ENCODE measurements at regions not wholly inside any gene's neighbourhood (a gene's known extent, or its start where the extent isn't known, plus 50 kb on each side); places are given as distances from the start of the nearest gene placed in this dataset.

GRCh38 chr3:124117486-124117885 lies 125.6 kb upstream of the ROPN1 start:
- no peak overlapping the region for H3K4me3 ChIP-seq (ENCODE audit: control insufficient read depth, low read depth, low read length)
- TF ChIP-seq CTCF (IDR thresholded peaks at IDR 0.05; ENCODE audit: control insufficient read depth, insufficient read depth, low read depth, low read length, missing control alignments) = no peak
- DNase-seq (ENCODE audit: low read depth) = peak; percentile 31

DNA sequence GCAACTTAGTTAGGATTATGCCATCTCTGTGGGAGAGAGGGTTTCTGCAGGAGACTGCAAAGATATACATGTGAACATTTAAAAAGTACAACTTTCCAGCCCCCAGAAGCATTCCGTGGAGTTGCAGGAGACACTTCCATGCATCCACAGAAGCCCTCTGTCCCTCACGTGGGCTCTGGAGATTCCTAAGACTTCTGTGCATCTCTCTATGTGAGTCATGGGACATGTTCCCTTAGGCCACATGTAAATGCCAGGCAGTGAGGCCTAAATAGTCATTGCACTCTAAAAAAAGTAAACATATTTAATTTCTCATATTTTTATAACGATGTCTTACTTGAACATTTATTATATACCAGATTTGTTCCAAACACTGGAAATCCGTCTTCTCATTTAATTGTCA lies 126.5 kb upstream of the ROPN1 start:
- H3K4me3 ChIP-seq (ENCODE audit: control insufficient read depth, low read depth, low read length) = no peak overlapping the region
- DNase-seq (ENCODE audit: low read depth) = no peak
- no peak for TF ChIP-seq CTCF (IDR thresholded peaks at IDR 0.05; ENCODE audit: control insufficient read depth, insufficient read depth, low read depth, low read length, missing control alignments)

GRCh38 chr3:124119056-124119716 lies 127.3 kb upstream of the ROPN1 start:
- TF ChIP-seq CTCF (IDR thresholded peaks at IDR 0.05; ENCODE audit: control insufficient read depth, insufficient read depth, low read depth, low read length, missing control alignments) = no peak
- no peak overlapping the region for H3K4me3 ChIP-seq (ENCODE audit: control insufficient read depth, low read depth, low read length)
- peak; percentile 55 for DNase-seq (ENCODE audit: low read depth)

DNA sequence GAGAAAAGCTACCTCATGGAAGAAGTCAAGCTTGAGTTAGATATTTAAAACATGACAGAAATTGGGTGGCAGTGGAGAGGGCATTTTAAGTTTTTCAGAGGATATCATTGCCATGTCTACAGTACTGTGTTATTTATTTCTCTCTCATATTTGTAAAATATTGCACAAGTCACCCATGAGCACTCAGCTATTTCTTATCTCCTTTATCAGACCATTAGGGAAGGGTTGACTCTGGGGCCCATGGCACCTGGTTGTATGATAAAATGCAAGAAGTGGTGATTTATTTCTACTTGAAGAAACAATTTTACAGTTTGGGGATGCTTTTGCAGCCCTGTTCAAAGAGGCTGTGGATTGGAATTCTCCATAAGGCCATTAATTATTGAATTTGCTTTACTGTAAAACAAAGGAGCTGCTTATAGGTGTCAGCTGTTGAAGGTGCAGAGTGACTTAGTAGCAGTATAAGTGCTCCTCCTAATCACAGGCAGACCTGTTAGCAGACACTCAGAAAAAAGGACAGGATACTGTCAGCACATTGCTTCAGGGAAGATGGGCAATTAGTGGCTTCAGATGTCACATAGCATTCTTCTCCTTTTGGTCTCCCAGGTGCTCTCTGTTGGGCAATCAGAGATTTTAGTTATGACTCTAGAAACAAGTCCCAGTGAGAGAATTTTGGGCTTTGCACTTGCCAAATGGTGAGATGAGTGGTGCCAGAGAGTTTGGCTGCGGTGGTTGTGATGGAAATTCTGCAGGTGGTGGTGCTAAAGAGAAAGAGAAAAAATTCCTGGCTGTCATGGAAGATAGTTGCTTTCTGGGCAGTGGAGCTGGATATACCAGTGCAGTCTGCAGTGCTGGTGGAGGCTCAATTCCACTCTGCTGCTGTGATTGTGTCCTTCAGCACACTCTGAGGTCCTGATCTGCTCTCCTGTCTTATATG lies 129.7 kb upstream of the ROPN1 start:
- no peak overlapping the region for H3K4me3 ChIP-seq (ENCODE audit: control insufficient read depth, low read depth, low read length)
- TF ChIP-seq CTCF (IDR thresholded peaks at IDR 0.05; ENCODE audit: control insufficient read depth, insufficient read depth, low read depth, low read length, missing control alignments) = no peak
- no peak for DNase-seq (ENCODE audit: low read depth)

- no peak for TF ChIP-seq CTCF (IDR thresholded peaks at IDR 0.05; ENCODE audit: control insufficient read depth, insufficient read depth, low read depth, low read length, missing control alignments)
- DNase-seq (ENCODE audit: low read depth) = no peak
- H3K4me3 ChIP-seq (ENCODE audit: control insufficient read depth, low read depth, low read length) = no peak overlapping the region
Measured at GRCh38 chr3:124125315-124125714, 133.4 kb upstream of the ROPN1 start.

DNA sequence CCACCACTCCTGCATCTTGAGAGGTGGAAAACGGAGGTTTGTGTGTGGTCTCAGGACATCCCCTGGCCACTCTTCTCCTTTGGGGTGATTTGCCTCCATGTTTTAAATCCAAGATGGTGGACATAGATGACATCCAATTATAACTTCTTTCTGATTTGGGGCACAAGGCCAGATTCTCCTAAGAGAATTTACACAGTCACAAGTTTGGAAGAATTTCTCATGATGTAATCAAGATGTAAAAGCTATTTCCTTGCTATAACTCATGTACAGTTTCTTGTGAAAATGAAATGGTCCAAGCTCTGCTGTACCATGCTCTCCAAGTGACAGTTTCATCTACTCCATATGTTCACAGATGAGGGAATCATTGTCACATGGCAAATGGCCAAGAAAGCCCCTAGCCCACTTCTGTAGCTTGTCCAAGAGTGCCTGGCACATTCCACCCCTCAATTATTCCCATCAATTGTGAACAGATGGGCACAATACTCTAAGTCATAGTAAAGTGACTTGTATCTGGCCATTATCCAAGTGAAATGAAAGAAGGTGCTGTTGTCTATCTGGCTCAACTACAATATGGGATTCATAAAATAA lies 134.6 kb upstream of the ROPN1 start:
- no peak for TF ChIP-seq CTCF (IDR thresholded peaks at IDR 0.05; ENCODE audit: control insufficient read depth, insufficient read depth, low read depth, low read length, missing control alignments)
- no peak overlapping the region for H3K4me3 ChIP-seq (ENCODE audit: control insufficient read depth, low read depth, low read length)
- no peak for DNase-seq (ENCODE audit: low read depth)
